ENCODE measurements at regions not wholly inside any gene's neighbourhood (a gene's known extent, or its start where the extent isn't known, plus 50 kb on each side); places are given as distances from the start of the nearest gene placed in this dataset.
"Not testable (repeated sequence)": the region's sequence is repeated elsewhere in the genome, so short reads cannot be mapped to it uniquely, and the experiment has no call there.

GRCh38 chr7:131028295-131028694 is 294.3 kb upstream of the KLF14 start:
- no peak for DNase-seq

GRCh38 chr7:131029002-131029401 is 295.0 kb upstream of the KLF14 start:
- DNase-seq = no peak

- DNase-seq = no peak
Observed at GRCh38 chr7:131031099-131031868, 296.4 kb upstream of the MKLN1 start.

- no peak for DNase-seq
Observed at GRCh38 chr7:131032786-131033185, 294.9 kb upstream of the MKLN1 start.

GRCh38 chr7:131034166-131034881 is 293.4 kb upstream of the MKLN1 start:
- no peak for DNase-seq

- DNase-seq = no peak
Observed at GRCh38 chr7:131035088-131035770, 292.4 kb upstream of the MKLN1 start.

- no peak for DNase-seq
Observed at GRCh38 chr7:131038153-131038552, 289.5 kb upstream of the MKLN1 start.

GRCh38 chr7:131039355-131039762 is 288.3 kb upstream of the MKLN1 start:
- peak; percentile 20 for DNase-seq

- DNase-seq = no peak
Observed at GRCh38 chr7:131039836-131040235, 287.8 kb upstream of the MKLN1 start.

GRCh38 chr7:131040467-131040932 is 287.2 kb upstream of the MKLN1 start:
- DNase-seq = peak; percentile 70

- DNase-seq = not testable (repeated sequence)
Observed at GRCh38 chr7:131041012-131041695, 286.5 kb upstream of the MKLN1 start.

- no peak for DNase-seq
Observed at GRCh38 chr7:131042269-131043160, 285.2 kb upstream of the MKLN1 start.

- DNase-seq = no peak
Observed at GRCh38 chr7:131045526-131045925, 282.1 kb upstream of the MKLN1 start.

- DNase-seq = no peak
Observed at GRCh38 chr7:131046246-131046645, 281.4 kb upstream of the MKLN1 start.

GRCh38 chr7:131047651-131048304 is 279.9 kb upstream of the MKLN1 start:
- no peak for DNase-seq

GRCh38 chr7:131051304-131051703 is 276.4 kb upstream of the MKLN1 start:
- DNase-seq = no peak

- no peak for DNase-seq
Observed at GRCh38 chr7:131052285-131052904, 275.3 kb upstream of the MKLN1 start.

- no peak for DNase-seq
Observed at GRCh38 chr7:131056007-131056406, 271.7 kb upstream of the MKLN1 start.

- DNase-seq = no peak
Observed at GRCh38 chr7:131057015-131057793, 270.5 kb upstream of the MKLN1 start.

- no peak for DNase-seq
Observed at GRCh38 chr7:131057794-131058070, 269.9 kb upstream of the MKLN1 start.
